ENCODE measurements at regions not wholly inside any gene's neighbourhood (a gene's known extent, or its start where the extent isn't known, plus 50 kb on each side); places are given as distances from the start of the nearest gene placed in this dataset.
"Not testable (repeated sequence)": the region's sequence is repeated elsewhere in the genome, so short reads cannot be mapped to it uniquely, and the experiment has no call there.

DNA sequence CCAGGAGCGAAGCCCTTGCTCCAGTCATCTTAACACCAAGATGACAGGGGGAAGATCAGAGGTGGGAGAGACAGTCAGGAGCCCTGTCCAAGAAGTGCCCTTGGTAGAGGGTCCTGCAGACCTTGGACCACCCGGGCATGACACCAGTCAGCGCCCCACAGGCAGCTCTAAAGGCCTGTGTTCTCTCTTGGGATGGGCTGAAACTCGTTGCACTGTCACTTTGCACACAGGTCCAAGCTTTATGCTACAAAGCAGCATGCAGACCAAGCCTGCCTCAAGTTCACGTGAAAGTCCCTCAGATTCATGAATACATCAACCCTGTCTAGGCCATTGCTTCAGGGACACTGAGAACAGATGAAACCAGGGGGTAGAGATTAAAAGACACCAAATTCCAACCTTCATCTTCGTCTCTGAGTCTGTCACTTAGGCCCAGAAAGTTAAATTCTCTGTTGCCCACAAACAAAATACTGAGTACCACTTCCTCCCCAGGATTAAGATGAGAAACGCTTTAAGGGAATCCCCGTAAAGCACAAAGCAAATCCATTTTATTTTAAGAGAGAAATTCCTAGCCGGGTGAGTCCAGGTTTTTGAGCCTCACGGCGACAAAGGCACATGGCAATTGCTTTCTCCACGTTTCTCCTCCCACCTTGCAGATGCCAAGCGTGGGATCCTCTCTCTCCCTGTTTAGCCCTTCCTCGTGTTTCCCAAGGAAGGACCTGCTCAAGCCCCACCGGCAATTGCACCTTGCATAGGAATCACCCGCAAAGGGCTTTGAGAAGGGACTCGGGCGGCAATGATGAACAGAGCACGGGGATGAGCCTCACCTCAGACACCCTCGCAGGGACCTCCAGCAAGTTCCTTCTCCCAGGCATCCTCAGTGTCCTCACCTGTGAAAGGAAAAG is 75.0 kb upstream of the ID2 start:
- H3K27me3 ChIP-seq: no peaks in the 10 kb centered on the region
- no peaks in the 10 kb centered on the region for H3K4me1 ChIP-seq
- no peak for DNase-seq
- H3K4me3 ChIP-seq: no peak overlapping the region
- no peak overlapping the region for H3K27ac ChIP-seq
- intact Hi-C loops (cut with DNase I): no loop called here
- WGBS, 2 donors: 88 to 89% methylated on average over 20 of the region's 20 CpGs
- no peaks in the 10 kb centered on the region for H3K9me3 ChIP-seq
- TF ChIP-seq, protein P1, sequence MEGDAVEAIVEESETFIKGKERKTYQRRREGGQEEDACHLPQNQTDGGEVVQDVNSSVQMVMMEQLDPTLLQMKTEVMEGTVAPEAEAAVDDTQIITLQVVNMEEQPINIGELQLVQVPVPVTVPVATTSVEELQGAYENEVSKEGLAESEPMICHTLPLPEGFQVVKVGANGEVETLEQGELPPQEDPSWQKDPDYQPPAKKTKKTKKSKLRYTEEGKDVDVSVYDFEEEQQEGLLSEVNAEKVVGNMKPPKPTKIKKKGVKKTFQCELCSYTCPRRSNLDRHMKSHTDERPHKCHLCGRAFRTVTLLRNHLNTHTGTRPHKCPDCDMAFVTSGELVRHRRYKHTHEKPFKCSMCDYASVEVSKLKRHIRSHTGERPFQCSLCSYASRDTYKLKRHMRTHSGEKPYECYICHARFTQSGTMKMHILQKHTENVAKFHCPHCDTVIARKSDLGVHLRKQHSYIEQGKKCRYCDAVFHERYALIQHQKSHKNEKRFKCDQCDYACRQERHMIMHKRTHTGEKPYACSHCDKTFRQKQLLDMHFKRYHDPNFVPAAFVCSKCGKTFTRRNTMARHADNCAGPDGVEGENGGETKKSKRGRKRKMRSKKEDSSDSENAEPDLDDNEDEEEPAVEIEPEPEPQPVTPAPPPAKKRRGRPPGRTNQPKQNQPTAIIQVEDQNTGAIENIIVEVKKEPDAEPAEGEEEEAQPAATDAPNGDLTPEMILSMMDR (IDR thresholded peaks at IDR 0.05): no peak
- no peak for TF ChIP-seq EP300 (IDR thresholded peaks at IDR 0.05)
- TF ChIP-seq POLR2AphosphoS5 (IDR thresholded peaks at IDR 0.05): no peak
- no peak for TF ChIP-seq POLR2A (IDR thresholded peaks at IDR 0.05)
- no peaks in the 10 kb centered on the region for H3K36me3 ChIP-seq

DNA sequence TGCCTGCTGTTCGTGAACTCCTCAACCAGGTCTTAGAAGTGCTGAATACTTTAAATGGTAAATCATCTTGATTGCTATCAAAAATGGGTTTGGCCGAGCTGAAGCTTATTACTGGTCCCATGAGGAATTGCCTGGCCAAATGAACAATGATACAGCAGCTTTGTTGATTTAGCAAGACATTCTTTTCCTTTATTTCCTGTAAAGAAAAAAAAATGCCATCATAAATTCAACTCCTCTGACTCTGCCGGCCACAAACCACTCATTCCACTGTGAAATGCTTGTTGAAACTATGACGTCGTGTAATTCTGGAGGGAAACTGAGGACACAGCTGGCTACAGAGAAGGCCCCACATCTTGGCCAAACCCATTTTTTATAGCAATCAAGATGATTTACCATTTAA is 74.2 kb upstream of the ID2 start:
- Histone ChIP-seq H3K9me3 (no peaks in the 10 kb centered on the region), H3K27me3 (no peaks in the 10 kb centered on the region), H3K27ac (no peak overlapping the region), H3K4me1 (no peaks in the 10 kb centered on the region), H3K4me3 (no peak overlapping the region), H3K36me3 (no peaks in the 10 kb centered on the region)
- no peak for TF ChIP-seq EP300 (IDR thresholded peaks at IDR 0.05)
- TF ChIP-seq, protein P1 (IDR thresholded peaks at IDR 0.05): no peak
- no peak for TF ChIP-seq POLR2A (IDR thresholded peaks at IDR 0.05)
- no peak for TF ChIP-seq POLR2AphosphoS5 (IDR thresholded peaks at IDR 0.05)
- no peak for DNase-seq
- 17 to 50% methylated on average over 5 of the region's 5 CpGs for WGBS, 2 donors
- intact Hi-C loops (cut with DNase I): no loop called here

DNA sequence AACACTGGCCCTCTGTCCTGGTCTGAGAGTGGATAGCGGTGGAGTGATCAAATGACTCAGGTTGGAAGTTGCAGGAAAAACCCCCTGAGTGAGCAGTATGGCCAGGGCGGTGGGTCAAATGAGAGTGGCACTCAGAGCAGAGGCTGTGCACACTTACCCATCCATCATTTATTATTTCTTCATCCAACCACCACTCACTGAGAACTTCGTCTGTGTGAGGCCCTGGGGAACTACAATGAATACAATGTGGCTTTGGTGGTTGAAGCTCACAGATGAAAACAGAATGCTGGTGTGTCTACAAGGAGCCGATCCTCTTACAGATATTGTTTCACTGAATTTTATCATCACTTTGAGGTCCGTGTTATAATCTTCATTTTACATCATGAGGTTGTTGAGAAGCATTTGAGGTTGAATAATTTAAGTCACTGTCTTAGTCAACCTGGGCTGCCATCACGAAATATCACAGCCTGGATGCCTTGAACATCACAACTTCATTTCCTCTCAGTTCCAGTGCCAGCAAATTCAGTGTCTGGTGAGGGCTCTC is 73.4 kb upstream of the ID2 start:
- TF ChIP-seq POLR2A (IDR thresholded peaks at IDR 0.05) (no peak), POLR2AphosphoS5 (IDR thresholded peaks at IDR 0.05) (no peak), EP300 (IDR thresholded peaks at IDR 0.05) (no peak)
- TF ChIP-seq, protein P1 (IDR thresholded peaks at IDR 0.05): no peak
- H3K27me3 ChIP-seq: no peaks in the 10 kb centered on the region
- H3K27ac ChIP-seq: no peak overlapping the region
- 75 to 87% methylated on average over 6 of the region's 6 CpGs for WGBS, 2 donors
- no peaks in the 10 kb centered on the region for H3K9me3 ChIP-seq
- no peak overlapping the region for H3K4me3 ChIP-seq
- H3K4me1 ChIP-seq: no peaks in the 10 kb centered on the region
- no peak for DNase-seq
- H3K36me3 ChIP-seq: no peaks in the 10 kb centered on the region
- intact Hi-C loops (cut with DNase I): no loop called here

DNA sequence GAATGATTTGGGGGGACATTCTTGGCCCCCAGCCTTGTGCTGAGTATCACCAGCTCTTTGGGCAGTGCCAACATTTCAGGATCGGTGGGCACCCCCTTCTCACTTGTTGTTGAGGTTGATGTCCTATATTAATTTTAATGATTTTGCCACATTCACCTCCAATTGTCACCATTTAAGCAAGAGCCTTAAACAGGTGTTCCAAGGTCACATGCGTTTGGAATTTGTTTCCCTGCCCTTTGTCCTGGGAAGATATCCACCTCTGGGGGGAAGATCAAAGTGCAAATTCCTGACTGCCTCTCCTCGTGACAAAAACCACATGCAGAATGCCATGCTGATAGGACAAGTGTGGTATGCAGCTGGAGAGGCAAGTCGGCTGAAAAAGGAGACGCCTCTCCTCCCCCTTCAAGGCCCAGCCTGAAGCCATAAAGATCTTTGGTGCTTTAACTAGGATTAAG is 72.5 kb upstream of the ID2 start:
- Histone ChIP-seq H3K36me3 (no peaks in the 10 kb centered on the region), H3K9me3 (no peaks in the 10 kb centered on the region), H3K4me3 (no peak overlapping the region), H3K27me3 (no peaks in the 10 kb centered on the region), H3K27ac (no peak overlapping the region), H3K4me1 (no peaks in the 10 kb centered on the region)
- no peak for TF ChIP-seq POLR2A (IDR thresholded peaks at IDR 0.05)
- no peak for TF ChIP-seq EP300 (IDR thresholded peaks at IDR 0.05)
- TF ChIP-seq, protein P1 (IDR thresholded peaks at IDR 0.05): no peak
- no peak for TF ChIP-seq POLR2AphosphoS5 (IDR thresholded peaks at IDR 0.05)
- 31 to 69% methylated on average over 5 of the region's 5 CpGs for WGBS, 2 donors
- no peak for DNase-seq
- intact Hi-C loops (cut with DNase I): no loop called here

DNA sequence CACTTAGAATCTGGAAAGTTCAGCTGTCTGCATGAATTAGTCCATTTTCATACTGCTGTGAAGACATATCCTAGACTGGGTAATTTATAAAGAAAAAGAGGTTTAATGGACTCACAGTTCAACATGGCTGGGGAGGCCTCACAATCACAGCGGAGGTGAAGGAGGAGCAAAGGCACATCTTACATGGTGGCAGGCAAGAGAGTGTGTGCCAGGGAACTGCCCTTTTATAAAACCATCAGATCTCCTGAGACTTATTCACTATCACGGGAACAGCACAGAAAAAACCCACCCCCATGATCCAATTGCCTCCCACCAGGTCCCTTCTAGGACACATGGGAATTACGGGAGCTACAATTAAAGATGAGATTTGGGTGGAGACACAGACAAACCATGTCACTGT is 71.1 kb upstream of the ID2 start:
- H3K27ac ChIP-seq; DNase-seq; H3K4me1 ChIP-seq; H3K4me3 ChIP-seq; H3K36me3 ChIP-seq; H3K9me3 ChIP-seq; intact Hi-C loops (cut with DNase I); H3K27me3 ChIP-seq: not testable (repeated sequence)
- WGBS, 2 donors: 64 to 81% methylated on average over 3 of the region's 3 CpGs
